ENCODE measurements at regions not wholly inside any gene's neighbourhood (a gene's known extent, or its start where the extent isn't known, plus 50 kb on each side); places are given as distances from the start of the nearest gene placed in this dataset.

DNA sequence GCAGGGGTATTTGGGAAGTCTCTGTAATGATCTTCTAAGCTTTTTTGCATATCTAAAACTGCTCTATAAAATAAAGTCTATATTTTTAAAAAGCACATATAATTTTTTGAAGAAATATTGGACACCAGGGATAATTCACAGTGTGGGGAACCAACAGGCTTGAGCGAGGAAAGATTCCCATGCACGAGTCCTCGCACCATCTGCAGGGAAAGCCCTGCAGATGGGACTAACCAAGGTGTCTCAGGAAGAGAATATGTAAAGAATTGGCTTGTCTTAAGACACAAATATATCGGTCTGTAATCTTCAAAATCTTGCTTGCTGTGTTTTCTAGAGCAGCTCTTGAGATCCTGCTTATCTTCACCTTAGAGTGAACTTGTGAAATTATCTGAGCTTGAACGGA lies 77.2 kb upstream of the SEMA6D start:
- peaks cover 0 to 6% of the 10 kb centered on the region in 2 donors for H3K27me3 Mint-ChIP-seq
- H3K9me3 Mint-ChIP-seq = no peaks in the 10 kb centered on the region
- H3K27ac Mint-ChIP-seq = no peak overlapping the region
- no peak overlapping the region for H3K4me3 Mint-ChIP-seq
- DNase-seq = no peak
- ATAC-seq (replicated peaks) = no peak
- peaks cover 0 to 8% of the 10 kb centered on the region in 2 donors for H3K4me1 Mint-ChIP-seq
- no peaks in the 10 kb centered on the region for H3K36me3 Mint-ChIP-seq

DNA sequence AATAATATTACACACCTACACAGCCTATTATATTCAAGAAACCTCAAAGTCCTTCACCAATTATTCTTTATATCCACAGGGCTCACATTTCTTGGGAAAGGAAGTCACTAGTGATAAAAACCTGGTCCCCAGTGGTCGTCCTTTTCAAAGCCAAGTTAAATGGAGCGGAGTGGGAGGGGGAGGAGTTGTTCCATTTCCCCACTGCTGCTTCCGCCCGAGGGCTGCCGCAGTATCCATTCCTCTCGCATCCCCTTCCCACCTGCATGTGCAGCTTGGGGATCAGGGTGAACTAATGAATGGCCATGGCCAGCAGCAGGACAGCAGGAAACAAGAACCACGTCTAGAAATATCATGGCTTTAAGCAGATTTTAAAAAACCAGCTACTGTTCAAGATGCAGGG lies 76.4 kb upstream of the SEMA6D start:
- H3K27ac Mint-ChIP-seq = no peak overlapping the region
- DNase-seq (no peak), ATAC-seq (replicated peaks) (no peak)
- H3K36me3 Mint-ChIP-seq = no peaks in the 10 kb centered on the region
- H3K27me3 Mint-ChIP-seq = peaks cover 0 to 6% of the 10 kb centered on the region in 2 donors
- H3K4me3 Mint-ChIP-seq = no peak overlapping the region
- no peaks in the 10 kb centered on the region for H3K9me3 Mint-ChIP-seq
- H3K4me1 Mint-ChIP-seq = peaks cover 0 to 10% of the 10 kb centered on the region in 2 donors

- Mint-ChIP-seq H3K4me3 (no peak overlapping the region), H3K36me3 (no peaks in the 10 kb centered on the region), H3K4me1 (peaks cover 0 to 10% of the 10 kb centered on the region in 2 donors), H3K27ac (no peak overlapping the region), H3K9me3 (no peaks in the 10 kb centered on the region), H3K27me3 (peaks cover 0 to 6% of the 10 kb centered on the region in 2 donors)
- DNase-seq (no peak), ATAC-seq (replicated peaks) (peak; percentile 80 to 84)
These were observed 72.6 kb upstream of the SEMA6D start for GRCh38 chr15:47644722-47645121.

- Mint-ChIP-seq H3K27ac (no peak overlapping the region), H3K4me3 (no peak overlapping the region), H3K9me3 (no peaks in the 10 kb centered on the region), H3K4me1 (no peaks in the 10 kb centered on the region), H3K36me3 (no peaks in the 10 kb centered on the region), H3K27me3 (no peaks in the 10 kb centered on the region)
- ATAC-seq (replicated peaks) (no peak), DNase-seq (no peak)
These were observed 66.7 kb upstream of the SEMA6D start for GRCh38 chr15:47650564-47650963.

GRCh38 chr15:47652328-47652727 lies 65.0 kb upstream of the SEMA6D start:
- H3K4me1 Mint-ChIP-seq = no peaks in the 10 kb centered on the region
- H3K27ac Mint-ChIP-seq = no peak overlapping the region
- no peaks in the 10 kb centered on the region for H3K27me3 Mint-ChIP-seq
- no peaks in the 10 kb centered on the region for H3K9me3 Mint-ChIP-seq
- H3K4me3 Mint-ChIP-seq = no peak overlapping the region
- ATAC-seq (replicated peaks) = no peak
- H3K36me3 Mint-ChIP-seq = no peaks in the 10 kb centered on the region
- DNase-seq = no peak

DNA sequence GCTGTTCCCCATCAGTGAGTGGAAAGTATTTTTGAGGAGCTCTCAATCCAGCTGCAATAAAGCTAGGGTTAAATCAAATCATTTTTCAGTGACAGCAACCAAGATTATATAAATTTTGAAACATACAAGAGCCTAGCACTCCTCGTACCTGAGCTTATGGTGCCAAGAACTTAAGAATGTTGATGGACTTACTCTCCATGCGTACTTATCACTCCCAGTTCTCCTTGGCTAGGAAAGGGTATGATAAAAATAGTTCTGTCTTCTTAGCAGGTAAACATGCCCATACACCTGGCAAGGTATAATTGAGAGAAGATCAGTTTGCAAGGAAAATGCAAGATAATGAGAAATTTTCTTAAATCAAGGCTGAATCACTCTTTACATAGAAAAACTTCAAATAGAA lies 64.5 kb upstream of the SEMA6D start:
- ATAC-seq (replicated peaks) (no peak), DNase-seq (no peak)
- Mint-ChIP-seq H3K27ac (no peak overlapping the region), H3K4me1 (no peaks in the 10 kb centered on the region), H3K4me3 (no peak overlapping the region), H3K36me3 (no peaks in the 10 kb centered on the region), H3K9me3 (no peaks in the 10 kb centered on the region), H3K27me3 (no peaks in the 10 kb centered on the region)

- Mint-ChIP-seq H3K4me3 (no peak overlapping the region), H3K9me3 (peaks cover 0 to 1% of the 10 kb centered on the region in 2 donors), H3K27ac (no peak overlapping the region), H3K27me3 (no peaks in the 10 kb centered on the region), H3K4me1 (no peaks in the 10 kb centered on the region), H3K36me3 (no peaks in the 10 kb centered on the region)
- DNase-seq (no peak), ATAC-seq (replicated peaks) (no peak)
These were observed 55.6 kb upstream of the SEMA6D start for GRCh38 chr15:47661661-47662180.

GRCh38 chr15:47663101-47663500 lies 54.2 kb upstream of the SEMA6D start:
- no peak overlapping the region for H3K4me3 Mint-ChIP-seq
- no peaks in the 10 kb centered on the region for H3K27me3 Mint-ChIP-seq
- H3K36me3 Mint-ChIP-seq = no peaks in the 10 kb centered on the region
- peaks cover 0 to 1% of the 10 kb centered on the region in 2 donors for H3K9me3 Mint-ChIP-seq
- no peaks in the 10 kb centered on the region for H3K4me1 Mint-ChIP-seq
- no peak for DNase-seq
- ATAC-seq (replicated peaks) = no peak
- no peak overlapping the region for H3K27ac Mint-ChIP-seq
